WERI-Rb-1 (cell line): ENCODE measurements at regions not wholly inside any gene's neighbourhood (a gene's known extent, or its start where the extent isn't known, plus 50 kb on each side); places are given as distances from the start of the nearest gene placed in this dataset.
A peak's percentile ranks its signal among the peaks of the same experiment; 100 is the strongest.

Experiments
- DNase-seq: peaks from one replicate; pipeline ENCODE4 v3.0.0-alpha.2; 2020
- H3K27ac ChIP-seq: fragments of 250-450 bp; sonication (Bioruptor Pico); 2 replicates; pipeline ENCODE4 v1.5.1; 2020; ENCODE audit warnings: mild to moderate bottlenecking, moderate library complexity
- H3K27me3 ChIP-seq: fragments of 250-450 bp; sonication (Bioruptor Pico); 2 replicates; pipeline ENCODE4 v1.5.1; 2021; ENCODE audit warnings: mild to moderate bottlenecking, low read depth, moderate library complexity; ENCODE audit not compliant: insufficient read depth, severe bottlenecking
- H3K36me3 ChIP-seq: fragments of 250-450 bp; sonication (Bioruptor Pico); 2 replicates; pipeline ENCODE4 v1.5.1; 2020; ENCODE audit warnings: mild to moderate bottlenecking, moderate library complexity
- H3K4me3 ChIP-seq: 2 replicates; pipeline ENCODE4 v1.5.1; 2011; ENCODE audit warnings: low read depth, mild to moderate bottlenecking, control low read depth, low read length
- H3K9me3 ChIP-seq: fragments of 250-450 bp; sonication (Bioruptor Pico); 2 replicates; pipeline ENCODE4 v1.5.1; 2021; ENCODE audit warnings: mild to moderate bottlenecking, moderate library complexity; ENCODE audit not compliant: severe bottlenecking
- TF ChIP-seq, protein P1 (sequence below): IDR thresholded peaks from 2 replicates; pipeline ENCODE4 v1.5.1; 2011; ENCODE audit warnings: low read depth, mild to moderate bottlenecking, control low read depth, inconsistent platforms, low read length

DNA sequence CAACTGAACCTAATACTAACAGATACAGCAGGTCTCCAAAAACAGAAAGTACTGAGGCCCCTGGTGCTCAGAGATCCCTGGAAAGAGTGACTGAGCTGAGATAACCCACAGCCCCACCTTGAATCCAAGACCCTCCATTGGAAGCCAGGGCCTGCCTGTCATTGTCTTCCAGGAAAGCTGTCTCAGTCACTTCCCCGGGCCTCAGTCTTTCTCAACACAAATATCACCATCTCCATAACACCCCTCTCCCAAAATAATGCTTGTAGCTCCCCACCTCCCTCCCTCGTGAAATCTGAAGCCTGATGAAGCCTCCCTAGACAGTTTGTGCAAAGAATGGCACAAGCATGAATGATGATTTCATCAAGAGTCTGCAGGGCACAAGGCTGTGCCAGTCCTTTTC, 138.2 kb upstream of the LRFN2 start:
- no peak overlapping the region for H3K4me3 ChIP-seq
- TF ChIP-seq, protein P1, sequence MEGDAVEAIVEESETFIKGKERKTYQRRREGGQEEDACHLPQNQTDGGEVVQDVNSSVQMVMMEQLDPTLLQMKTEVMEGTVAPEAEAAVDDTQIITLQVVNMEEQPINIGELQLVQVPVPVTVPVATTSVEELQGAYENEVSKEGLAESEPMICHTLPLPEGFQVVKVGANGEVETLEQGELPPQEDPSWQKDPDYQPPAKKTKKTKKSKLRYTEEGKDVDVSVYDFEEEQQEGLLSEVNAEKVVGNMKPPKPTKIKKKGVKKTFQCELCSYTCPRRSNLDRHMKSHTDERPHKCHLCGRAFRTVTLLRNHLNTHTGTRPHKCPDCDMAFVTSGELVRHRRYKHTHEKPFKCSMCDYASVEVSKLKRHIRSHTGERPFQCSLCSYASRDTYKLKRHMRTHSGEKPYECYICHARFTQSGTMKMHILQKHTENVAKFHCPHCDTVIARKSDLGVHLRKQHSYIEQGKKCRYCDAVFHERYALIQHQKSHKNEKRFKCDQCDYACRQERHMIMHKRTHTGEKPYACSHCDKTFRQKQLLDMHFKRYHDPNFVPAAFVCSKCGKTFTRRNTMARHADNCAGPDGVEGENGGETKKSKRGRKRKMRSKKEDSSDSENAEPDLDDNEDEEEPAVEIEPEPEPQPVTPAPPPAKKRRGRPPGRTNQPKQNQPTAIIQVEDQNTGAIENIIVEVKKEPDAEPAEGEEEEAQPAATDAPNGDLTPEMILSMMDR, result no peak
- DNase-seq, result no peak
- H3K27me3 ChIP-seq, result no peaks in the 10 kb centered on the region
- no peak overlapping the region for H3K27ac ChIP-seq
- no peaks in the 10 kb centered on the region for H3K9me3 ChIP-seq
- H3K36me3 ChIP-seq, result no peaks in the 10 kb centered on the region

DNA sequence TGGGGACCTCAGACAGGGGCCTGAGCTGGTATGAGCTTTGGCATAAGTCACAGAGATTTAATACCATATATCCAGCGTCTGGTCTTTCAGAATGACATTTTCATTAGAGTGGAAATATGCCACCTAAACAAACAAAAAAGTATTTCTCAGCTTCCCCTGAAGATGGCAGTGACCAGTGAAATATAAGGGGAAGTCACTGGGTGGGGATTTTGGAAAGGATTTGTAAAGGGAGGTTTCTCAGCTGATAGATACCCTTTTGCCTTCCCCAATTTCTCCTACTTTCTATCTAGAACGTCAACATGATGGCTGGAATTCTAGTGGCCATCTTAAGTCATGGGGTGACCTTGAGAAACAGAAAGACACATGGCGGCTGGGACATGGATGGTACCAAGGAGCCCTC, 137.7 kb upstream of the LRFN2 start:
- Histone ChIP-seq H3K27me3 (no peaks in the 10 kb centered on the region), H3K27ac (no peak overlapping the region), H3K9me3 (no peaks in the 10 kb centered on the region), H3K4me3 (no peak overlapping the region), H3K36me3 (no peaks in the 10 kb centered on the region)
- TF ChIP-seq, protein P1, result no peak
- no peak for DNase-seq

DNA sequence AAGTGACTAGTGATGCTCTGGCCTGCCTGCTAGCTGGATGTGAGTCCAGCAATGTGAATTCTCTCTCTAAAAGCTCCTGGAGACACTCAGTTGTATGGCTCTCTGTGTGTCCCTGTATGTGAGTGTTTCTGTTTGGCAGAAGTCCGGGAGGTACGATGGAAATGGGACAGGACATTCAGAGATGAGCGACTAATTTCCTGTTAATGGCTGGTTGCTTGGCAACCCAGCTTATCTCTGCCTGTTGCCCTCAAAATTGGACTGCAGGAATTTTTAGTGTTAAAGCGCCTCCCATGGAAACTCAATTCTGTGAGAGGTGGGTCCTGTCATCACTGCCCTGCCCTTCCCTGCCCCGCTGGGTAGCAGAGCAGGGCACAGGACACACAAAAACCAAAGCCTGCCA, 136.8 kb upstream of the LRFN2 start:
- Histone ChIP-seq H3K9me3 (no peaks in the 10 kb centered on the region), H3K27ac (no peak overlapping the region), H3K36me3 (no peaks in the 10 kb centered on the region), H3K4me3 (no peak overlapping the region), H3K27me3 (no peaks in the 10 kb centered on the region)
- DNase-seq, result no peak
- TF ChIP-seq, protein P1, result no peak

DNA sequence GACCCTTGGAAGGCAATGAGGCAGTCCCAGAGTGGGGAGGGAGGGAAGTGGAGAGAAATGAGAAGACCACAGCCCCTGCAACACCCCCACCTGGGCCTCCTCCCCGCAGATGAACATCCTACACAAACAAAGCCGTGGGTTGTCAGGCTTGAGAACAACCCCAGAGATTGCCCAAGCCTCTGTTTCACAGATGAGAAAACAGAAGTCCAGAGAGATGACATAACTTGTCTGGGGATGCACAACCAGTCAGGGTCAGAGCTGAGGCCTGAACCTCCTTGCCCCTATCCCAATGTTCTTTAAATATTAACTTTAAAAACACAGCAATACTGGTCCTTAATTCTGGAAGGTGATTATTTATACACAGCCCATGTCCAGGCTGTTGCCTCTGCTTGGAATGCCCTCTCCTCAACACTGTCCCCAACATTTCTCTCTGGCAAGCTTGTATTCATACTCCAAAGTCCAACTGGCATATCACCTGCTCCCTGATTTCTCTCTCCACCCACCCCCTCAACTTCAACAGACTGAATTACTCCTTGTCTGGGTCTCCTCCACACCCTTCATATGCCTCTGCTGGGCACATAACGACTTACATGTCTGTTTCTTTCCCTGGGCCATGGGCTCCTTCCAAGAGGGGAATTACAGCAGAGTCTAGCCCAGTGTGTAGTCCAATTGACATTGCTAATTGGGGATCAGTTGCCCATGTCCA, 135.5 kb upstream of the LRFN2 start:
- H3K27ac ChIP-seq, result peak overlapping the region; percentile 88
- H3K9me3 ChIP-seq, result no peaks in the 10 kb centered on the region
- DNase-seq, result no peak
- TF ChIP-seq, protein P1, result no peak
- no peak overlapping the region for H3K4me3 ChIP-seq
- H3K27me3 ChIP-seq, result no peaks in the 10 kb centered on the region
- no peaks in the 10 kb centered on the region for H3K36me3 ChIP-seq

DNA sequence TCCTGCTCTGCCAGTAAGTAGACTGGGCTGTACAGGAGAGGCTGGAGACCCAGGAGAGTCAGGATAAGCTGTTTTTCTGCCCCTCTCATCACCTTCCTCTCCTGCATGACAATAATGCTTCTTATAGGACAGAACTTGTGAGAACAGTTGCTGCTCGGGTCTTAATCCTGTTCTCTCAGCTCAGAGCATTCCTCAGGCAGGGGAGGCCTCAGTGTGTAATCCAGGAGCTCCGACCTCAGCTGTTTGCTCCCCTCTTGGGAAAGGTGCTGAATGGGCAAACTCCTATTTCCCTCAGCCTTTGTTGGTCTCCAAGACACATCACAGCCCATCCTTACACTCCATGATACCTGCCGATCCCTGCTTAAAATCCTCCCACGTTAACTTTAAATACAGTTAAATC, 134.9 kb upstream of the LRFN2 start:
- DNase-seq, result peak; percentile 71
- Histone ChIP-seq H3K27ac (peak overlapping the region; percentile 88), H3K9me3 (no peaks in the 10 kb centered on the region), H3K27me3 (no peaks in the 10 kb centered on the region), H3K36me3 (no peaks in the 10 kb centered on the region), H3K4me3 (no peak overlapping the region)
- TF ChIP-seq, protein P1, result no peak
